ENCODE measurements at regions not wholly inside any gene's neighbourhood (a gene's known extent, or its start where the extent isn't known, plus 50 kb on each side); places are given as distances from the start of the nearest gene placed in this dataset.

- TF ChIP-seq CTCF (IDR thresholded peaks at IDR 0.05) (no peak), POLR2A (IDR thresholded peaks at IDR 0.05) (no peak), POLR2AphosphoS5 (IDR thresholded peaks at IDR 0.05) (no peak)
Measured at GRCh38 chr5:128913551-128913950, 51.7 kb upstream of the SLC27A6 start.
